Pons (tissue), 1 donor: ENCODE measurements at regions not wholly inside any gene's neighbourhood (a gene's known extent, or its start where the extent isn't known, plus 50 kb on each side); places are given as distances from the start of the nearest gene placed in this dataset.
"Not testable (repeated sequence)": the region's sequence is repeated elsewhere in the genome, so short reads cannot be mapped to it uniquely, and the experiment has no call there.

Experiments
- DNase-seq: peaks from one replicate; pipeline ENCODE4 v3.0.0-alpha.2; 2016; ENCODE audit warnings: low spot score

DNA sequence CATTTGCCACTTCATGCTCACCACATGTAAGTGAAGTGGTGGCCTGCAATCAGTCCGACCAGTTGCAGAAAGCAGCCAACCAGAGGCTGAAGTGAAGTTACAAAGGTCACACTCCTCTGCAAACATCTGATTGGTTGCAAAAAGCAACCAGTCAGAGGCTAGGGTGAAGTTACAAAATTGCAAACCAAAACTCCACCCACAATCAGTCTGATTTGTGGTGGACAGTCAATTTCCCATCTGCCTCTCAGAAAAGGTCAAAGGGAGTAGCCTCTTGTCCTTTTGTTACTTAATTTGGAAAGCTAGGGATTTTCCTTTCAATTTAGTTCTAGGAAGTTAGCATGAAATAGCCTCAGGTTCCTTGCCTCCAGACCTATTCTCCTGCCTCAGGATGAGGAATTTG is 185.0 kb downstream of the UXS1 start:
- DNase-seq: no peak

DNA sequence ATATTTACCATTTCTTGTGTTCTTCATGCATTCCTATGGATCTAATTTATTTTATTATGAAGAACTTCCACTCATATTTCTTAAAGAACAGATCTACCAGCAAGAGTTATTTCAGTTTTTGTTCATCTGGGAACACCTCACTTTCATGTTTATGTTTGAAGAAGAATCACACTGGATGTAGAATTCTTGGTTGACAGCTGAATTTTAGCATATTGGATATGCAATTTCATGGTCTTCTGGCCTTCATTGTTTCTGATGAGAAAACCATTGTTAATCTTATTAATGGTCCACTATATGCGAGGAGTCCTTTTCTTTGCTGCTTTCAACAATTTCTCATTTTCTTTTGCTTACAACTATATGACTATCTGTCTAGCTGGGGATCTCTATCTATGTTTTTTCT is 189.2 kb downstream of the UXS1 start:
- DNase-seq: no peak

DNA sequence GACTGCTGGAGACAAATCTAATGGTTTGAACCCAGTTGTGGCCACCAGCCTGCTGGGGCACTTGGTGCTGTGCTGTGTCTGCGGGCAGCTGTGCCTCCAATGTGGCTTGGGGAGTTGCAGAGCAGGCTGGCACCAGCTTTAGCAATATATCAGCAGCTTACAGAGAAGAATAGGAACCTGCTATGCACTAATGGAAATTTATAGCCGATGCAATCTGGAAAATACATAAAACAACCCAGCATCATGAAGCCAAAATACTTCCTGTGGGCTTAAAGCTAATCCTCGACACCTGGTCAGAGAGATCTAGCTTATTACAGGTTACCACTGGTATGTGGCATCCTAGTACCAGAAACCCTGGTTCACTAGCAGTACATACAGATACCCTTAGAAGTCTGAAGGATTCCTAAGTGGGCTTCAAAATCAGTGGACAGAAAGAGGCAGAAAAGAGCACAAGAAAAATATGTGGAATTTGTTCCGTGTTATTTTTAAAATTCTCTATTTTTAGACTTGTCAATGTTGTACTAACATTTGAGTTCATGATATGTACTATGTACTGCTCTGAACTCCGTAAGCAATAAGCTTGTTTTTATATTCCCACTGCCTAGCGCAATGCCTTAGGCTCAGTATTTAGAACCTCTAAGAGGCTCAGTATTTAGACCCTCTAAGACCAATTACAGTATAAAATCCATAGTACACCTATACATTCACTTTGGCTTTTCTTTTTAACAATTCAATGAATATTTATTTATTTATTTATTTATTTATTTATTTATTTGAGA is 194.7 kb downstream of the UXS1 start:
- no peak for DNase-seq

DNA sequence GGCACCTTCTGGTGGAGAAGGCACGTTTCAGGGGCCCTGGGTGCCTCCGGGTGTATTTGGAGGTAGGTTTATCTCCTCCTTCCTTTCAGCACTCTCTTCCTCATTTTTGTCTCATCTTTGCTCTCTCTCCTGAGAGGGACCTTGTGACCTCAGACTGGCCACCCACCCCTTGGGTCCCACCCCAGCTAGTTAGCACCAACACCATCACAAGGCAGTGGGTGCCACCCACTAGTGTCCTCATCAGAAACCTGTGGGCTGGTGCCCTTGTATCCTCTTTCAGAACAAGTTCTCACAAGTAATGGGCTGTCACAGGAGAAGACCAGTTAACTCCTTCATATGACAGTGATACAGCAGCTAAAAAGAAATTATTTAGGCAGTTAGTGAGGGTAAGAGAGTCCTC is 196.4 kb downstream of the UXS1 start:
- no peak for DNase-seq

DNA sequence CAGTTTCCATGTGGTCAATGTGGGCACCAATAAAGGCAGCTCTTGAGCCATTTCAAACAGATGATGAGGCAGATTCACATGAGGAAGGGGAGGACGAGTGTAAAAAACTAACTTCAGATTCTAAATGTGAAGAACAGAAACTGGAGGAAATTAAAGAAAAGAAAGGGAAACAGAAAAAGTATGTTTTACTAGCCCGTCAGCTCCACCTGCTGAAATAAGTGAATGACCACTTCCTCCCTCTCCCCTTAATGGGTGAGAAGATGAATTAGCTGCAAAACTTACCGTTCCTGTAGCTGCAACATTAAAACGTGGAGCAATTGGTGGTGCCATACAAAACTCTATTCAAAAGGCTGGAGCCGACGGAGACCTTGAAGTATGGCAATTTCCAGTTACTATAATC is 203.5 kb downstream of the UXS1 start:
- DNase-seq: no peak

DNA sequence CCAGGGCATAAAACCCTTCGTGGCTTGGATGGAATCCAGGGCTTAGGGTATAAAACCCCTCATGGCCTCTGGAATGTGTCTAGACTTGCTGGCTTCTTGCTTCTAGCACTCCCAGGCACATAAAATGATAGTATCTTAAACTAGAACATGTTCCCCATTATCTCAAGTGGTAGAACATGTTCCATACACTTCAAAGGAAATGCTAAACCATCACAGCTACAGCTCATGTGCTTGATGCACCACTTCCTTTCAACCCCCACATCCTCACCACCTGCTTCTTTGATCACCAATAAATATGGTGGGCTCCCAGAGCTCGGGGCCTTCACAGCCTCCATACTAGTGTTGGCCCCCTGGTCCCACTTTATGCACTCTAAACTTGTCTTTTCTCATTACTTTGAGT is 204.3 kb downstream of the UXS1 start:
- not testable (repeated sequence) for DNase-seq

DNA sequence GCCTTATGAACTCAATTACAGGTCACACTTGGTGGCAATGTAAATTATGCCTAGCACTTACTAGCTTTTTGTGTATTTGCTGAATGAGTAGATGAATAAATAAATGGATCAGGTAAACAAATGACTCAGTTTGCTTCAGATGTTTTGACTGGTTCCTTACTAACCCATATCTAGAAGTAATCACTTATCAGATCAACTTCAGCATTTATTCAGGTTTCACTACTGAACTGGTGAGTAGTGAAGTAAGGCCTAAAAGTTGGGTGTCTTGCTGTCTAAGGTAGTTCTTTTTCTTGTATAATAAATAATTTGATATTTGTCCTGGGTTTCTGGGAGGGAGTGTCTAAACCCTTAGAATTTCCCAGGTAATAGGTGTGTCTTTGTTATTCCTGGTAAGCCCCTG is 205.0 kb downstream of the UXS1 start:
- DNase-seq: no peak

DNA sequence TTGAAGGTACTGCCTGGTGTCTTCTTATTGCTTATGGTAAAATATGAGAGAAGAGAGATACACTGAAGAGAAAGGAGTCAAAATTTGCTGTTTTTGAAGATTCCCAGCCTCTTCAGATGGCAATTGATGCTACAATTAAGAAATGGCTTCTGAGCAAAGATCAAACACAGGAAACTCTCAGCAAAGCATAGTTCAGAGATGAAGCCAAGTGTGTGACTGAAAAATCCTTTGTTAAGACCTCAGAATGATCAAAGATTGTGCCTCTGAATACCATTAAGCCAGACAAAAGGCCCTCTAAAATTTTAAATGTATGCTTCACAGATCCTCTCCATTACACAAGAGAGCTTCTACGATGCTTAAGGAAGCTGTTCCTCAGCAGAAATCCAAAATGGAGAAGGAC is 216.3 kb downstream of the UXS1 start:
- no peak for DNase-seq

DNA sequence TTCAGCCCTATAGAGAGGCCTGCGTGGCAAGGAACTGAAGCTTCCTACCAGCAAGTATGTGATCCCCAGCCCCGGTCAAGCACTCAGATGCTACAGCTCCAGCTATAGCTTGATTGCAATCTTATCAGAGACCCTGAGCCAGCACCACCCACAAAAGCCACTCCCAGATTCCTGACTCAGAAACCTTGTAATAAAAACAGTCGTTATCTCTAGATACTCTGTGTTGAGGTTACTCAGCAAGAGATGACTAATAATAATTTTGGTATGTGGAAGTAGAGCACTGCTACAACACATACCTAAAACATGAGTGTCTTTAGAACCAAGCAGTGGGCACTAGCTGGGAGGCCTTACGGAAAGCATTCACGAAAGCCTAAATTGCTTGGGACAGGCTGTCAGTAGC is 216.9 kb downstream of the UXS1 start:
- DNase-seq: no peak

DNA sequence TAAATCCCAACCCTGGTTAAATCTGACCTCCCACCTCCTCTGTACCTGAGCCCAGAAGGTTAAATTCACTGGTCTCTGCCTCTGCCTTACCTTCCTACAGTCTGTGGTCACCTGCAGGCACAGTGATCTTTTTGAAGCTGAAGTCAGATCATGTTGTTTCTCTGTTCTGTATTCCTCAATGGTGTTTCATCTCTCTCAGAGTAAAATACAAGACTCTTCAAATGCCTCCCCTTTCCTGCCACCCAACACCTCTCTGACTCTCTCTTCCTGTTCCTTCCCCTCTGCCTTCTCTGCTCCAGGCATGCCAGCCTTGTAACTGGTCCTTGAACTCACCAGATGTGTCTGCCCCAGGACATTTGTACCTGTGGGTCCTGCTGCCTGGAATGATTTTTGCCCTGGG is 219.3 kb downstream of the UXS1 start:
- no peak for DNase-seq

DNA sequence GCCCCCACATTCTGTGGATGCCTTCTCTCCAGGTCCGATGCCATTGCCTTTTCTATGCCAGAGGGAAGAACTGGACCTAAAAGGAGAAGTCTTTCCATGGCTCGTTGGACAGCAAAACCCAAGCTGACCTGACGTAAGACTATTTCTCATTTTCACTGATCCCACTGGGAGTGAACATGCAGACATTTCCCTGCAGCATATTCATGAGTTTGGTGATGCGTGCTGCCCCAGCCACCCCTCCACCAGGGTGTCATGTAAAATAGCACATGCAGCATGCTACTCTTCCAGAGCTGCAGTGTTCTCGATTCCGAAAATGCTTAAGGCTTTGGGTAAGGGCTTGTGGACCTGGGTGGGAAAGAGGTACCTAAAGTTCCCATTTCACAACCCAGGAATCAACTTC is 221.2 kb downstream of the UXS1 start:
- no peak for DNase-seq

DNA sequence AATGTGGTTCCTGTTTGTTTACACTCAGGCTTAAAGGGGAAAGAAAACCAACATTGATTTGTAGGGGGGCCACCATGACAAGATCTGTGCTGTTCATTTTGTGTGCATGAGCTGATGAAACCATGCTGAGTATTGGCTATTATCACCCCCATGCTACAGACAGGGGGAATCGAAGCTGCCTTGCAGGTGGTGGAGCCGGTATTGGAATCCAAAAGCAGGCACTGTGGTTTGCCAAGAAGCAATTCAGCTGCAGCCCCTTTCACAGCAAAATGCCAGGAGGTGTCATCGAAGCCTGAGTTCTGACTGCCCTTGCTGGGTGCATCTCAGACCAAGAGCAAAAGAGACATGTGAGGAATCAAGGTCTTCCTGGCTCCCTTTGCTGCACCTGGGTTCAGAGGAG is 221.9 kb downstream of the UXS1 start:
- DNase-seq: no peak

DNA sequence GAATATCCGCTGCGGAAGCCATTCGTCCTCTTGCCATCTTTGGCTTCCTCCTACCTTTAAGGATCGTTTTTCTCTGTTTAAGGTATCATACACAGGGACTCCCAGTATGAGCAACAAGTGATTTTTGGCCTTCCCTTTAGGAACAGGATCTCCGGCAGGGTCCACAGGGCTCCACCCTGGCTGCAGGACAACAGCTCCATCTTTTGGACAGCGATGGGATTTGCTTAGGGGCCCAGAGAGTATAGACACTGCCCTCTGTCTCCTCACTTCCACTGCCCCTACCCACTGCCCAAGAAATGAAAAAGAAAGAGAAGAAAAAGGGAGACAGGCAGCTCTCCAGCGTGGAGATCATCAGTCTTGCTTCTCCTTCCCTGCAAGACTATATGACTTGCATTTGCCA is 224.5 kb downstream of the UXS1 start:
- no peak for DNase-seq

DNA sequence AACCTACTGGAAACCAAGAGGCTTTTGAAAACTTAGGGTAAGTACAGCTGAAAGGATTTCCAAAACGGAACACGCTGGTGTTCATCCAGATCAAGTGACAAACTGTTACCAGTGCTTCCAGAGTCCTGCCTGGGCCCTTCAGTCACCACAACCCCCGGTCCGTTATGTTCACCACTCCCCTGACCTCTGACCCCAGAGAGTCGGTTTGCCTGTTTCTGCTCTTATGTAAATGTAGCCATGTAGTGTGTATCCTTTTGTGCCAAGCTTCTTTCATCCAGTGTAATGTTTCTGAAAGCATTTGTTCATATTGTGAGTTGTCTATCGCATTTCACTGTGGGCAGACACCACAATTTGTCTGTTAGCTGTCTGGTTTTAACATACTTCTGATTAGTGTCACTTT is 217.5 kb downstream of the NCK2 start:
- DNase-seq: no peak

DNA sequence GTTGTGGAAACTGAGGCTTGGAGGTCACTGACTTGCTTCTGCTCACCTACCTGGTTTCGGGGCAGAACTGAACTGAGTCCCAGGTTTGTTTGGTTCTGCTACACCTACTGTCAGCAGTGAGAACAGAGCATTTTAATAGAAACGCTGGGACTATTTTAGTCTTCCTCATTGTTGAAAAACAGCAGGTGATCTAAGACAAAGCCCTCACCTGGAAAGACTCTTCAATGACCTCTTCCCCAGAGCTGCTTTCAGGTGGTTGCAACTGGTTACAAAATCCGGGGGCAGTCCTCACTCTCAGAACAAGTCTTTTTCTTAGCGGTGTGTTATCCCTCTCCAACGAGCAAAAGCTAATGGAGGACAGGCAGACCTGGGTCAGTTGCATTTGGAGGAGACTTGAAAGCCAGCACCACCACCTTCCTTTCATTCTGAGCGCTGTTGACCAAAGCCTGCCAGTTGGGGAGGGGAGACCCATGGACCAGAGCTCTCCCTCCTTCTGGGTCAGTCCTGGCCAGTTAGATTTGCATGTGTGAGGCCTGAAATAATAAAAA is 217.0 kb downstream of the NCK2 start:
- no peak for DNase-seq

DNA sequence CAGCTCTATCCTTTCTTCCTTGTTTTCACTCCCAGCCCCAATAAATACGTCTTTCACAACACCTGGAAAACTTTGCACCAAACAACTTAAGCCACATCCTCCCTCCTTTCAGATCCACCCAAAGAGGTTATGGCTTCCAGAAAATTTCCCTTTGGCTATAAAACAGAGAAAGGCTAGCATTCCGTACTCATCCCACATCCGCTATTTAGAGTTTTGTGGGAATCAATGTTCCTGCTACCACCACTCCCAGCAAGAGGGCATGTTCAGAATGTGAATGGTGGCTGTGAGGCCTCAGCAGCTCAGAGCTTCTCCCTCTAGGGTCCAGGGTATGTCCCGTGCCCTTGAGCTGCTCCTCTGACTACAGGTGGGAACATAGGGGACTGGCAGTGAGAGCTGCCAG is 214.6 kb downstream of the NCK2 start:
- no peak for DNase-seq

DNA sequence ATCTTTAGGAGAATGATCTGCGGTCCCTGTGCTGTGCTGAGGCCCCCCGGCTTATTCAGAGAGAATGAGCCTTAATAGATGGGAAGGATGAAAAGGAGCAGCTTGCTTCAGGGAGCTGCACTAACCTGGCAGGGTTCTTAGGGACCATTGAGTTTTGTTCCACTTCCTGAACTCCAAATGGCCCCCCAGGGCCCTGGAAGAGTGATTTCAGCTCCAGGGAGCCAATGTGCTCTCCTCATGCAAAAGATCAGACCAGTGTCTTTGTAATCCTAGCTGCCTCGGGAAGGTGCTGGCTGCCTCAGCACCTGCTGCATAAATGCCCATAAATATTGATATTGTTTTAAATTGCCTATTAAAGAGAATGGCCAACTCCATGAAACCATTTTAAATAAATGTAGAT is 210.2 kb downstream of the NCK2 start:
- DNase-seq: no peak

DNA sequence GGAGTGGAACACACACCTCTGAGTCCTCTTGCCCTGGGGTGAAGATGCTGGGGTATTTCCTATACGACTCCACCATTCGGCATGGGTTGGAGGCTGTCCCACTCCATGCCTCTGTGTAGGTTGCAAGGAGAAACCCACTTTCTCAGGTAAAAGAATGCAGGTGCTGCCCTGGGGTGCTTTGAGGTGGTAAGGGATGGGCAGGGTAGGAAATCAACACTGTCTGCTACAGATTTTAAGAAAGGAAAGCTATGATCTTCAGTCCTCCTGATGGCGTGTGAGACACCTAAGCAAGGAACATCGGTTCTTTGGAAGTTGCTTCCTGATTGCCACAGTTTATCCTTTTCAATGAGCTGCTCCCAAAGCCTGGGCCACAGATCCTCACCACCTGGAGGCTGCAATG is 209.2 kb downstream of the NCK2 start:
- no peak for DNase-seq

DNA sequence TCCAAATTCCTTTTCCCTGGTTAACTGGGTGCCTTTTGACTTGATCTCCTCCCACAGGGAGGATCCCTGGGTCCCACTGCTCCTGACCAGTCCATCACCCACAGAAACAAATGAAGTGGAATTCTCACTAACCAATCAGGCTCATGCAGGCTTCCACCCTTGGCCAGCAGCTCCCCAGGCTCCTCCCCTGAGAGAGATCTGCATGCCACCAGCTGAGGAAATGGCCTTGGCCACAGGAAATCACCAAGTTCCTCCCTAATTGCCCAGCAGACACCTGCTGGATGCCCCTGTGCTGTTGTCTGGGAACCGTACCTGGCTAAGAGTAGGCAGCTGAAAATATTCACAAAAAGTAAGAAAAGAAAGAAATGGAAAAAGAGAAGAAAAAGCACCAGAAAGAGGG is 207.4 kb downstream of the NCK2 start:
- no peak for DNase-seq

DNA sequence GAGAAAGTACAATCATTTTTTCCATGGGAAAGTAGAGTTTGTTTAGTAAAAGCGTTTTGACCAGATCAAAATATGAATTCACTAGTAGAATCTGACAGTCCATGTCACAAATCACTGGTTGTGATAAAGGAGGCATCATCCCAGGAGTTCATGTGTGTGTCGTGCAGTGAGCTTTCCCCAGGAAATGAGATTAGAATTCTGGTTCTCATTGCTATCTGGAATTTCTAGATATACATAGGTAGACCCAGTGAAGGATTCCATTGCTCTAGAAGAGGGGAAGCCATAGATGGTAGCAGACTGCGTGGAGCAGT is 206.6 kb downstream of the NCK2 start:
- no peak for DNase-seq

DNA sequence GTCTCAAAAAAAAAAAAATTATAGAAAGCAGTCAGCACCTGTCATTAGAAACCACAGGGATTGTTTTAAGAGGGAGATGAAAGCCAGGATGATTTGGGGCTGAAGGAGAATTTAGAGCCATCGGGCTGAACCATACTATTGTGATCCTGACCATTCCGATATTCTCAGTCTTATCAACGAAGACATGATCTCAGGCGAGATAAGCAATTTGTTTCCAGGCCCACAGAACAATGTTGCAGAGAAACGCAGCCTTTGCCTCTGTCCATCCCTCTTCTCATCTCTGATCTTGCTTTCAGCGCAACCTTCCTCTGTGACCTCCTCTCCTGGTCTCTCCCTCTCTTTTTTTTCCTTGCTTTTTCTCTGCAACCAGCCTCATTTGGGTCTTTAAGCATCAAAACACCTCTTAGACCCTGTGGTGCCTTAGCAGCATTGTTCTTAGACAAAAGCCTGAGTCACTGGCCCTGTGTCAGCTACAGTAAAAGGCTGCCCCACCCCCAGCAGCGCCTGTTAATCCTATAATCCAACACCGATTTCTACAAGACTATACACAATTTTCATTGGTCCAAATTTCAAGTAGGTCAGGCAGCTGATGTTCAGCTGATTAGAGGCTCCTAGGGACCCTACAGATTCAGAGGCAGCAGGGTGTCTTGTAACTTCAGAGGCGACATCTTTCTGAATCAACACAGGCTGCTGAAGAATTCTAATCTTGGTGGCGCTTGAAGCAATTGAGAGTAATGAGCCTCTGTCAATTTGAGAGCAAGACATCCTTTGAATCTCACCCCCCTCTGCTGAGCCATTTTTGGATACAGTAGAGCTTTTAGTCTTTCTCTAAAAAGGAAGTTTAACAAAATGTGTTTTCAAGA is 206.0 kb downstream of the NCK2 start:
- DNase-seq: no peak

DNA sequence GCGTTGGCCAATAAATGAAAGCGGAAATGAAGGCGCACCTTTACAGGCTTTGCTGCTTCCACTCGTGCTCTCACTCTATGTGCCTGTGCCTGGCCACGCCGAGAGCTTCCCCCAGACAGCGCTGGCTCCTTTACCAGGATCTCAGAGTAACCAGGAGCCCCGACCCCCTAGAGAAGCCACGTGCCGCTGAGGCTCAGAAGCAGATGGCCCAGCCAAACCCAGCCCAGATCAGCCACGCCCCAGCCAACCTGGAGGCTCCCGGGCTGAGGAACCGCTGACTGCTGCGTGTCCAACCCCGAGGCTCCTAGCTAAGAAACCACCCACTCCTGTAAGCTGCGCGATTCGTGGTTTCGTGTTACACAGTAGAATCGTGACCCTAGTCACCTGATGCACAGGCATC is 199.3 kb downstream of the NCK2 start:
- no peak for DNase-seq
